Kidney epithelial cell (primary cell): ENCODE measurements at regions not wholly inside any gene's neighbourhood (a gene's known extent, or its start where the extent isn't known, plus 50 kb on each side); places are given as distances from the start of the nearest gene placed in this dataset.

ENCODE experiments used
- DNase-seq: peaks from one replicate; pipeline ENCODE4 v3.0.0-alpha.2; 2010; ENCODE audit warnings: low read depth
- H3K27me3 ChIP-seq: 2 replicates; pipeline ENCODE4 v1.6.0; 2011; ENCODE audit warnings: low read length; ENCODE audit not compliant: control insufficient read depth, insufficient read depth
- H3K36me3 ChIP-seq: 2 replicates; pipeline ENCODE4 v1.5.1; 2011; ENCODE audit warnings: low read length; ENCODE audit not compliant: control insufficient read depth, insufficient read depth
- H3K4me3 ChIP-seq: 2 replicates; pipeline ENCODE4 v1.5.1; 2011; ENCODE audit warnings: low read depth, mild to moderate bottlenecking, control low read depth, low read length
- CTCF ChIP-seq: IDR thresholded peaks from 2 replicates; pipeline ENCODE4 v1.5.1; 2011; ENCODE audit warnings: mild to moderate bottlenecking, moderate library complexity, low read length, control low read depth, inconsistent platforms; ENCODE audit not compliant: insufficient read depth, poor library complexity, severe bottlenecking

- H3K4me3 ChIP-seq: no peak overlapping the region
- no peak for DNase-seq
- no peak for TF ChIP-seq CTCF
- H3K27me3 ChIP-seq: peaks cover 2% of the 10 kb centered on the region
- no peaks in the 10 kb centered on the region for H3K36me3 ChIP-seq
Measured at GRCh38 chr11:70603756-70604211, 205.5 kb downstream of the CTTN start.

DNA sequence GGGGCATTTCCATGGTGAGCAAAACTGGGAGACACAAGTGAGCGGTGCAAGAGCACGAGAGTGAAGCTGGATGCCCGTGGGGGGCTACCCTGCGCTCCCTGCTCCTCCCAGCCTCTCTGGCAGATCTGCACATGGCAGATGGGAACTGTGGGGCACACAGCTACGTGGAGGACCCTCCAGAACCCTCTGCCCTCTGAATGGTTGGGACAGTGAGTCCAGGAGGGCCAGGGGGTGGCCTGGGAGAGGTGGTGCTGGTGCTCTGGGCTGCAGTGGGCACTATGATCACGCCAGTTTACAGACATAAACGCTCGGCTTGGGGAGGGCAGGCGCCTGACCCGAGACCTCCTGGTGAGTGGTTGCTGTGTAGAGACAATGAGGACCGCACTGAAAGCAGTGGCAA, 205.9 kb downstream of the CTTN start:
- TF ChIP-seq CTCF: no peak
- Histone ChIP-seq H3K36me3 (no peaks in the 10 kb centered on the region), H3K27me3 (peaks cover 7% of the 10 kb centered on the region), H3K4me3 (no peak overlapping the region)
- no peak for DNase-seq

- Histone ChIP-seq H3K36me3 (no peaks in the 10 kb centered on the region), H3K27me3 (peaks cover 7% of the 10 kb centered on the region), H3K4me3 (no peak overlapping the region)
- no peak for TF ChIP-seq CTCF
- no peak for DNase-seq
Measured at GRCh38 chr11:70604630-70605467, 206.5 kb downstream of the CTTN start.

- Histone ChIP-seq H3K27me3 (peaks cover 7% of the 10 kb centered on the region), H3K4me3 (no peak overlapping the region), H3K36me3 (no peaks in the 10 kb centered on the region)
- no peak for TF ChIP-seq CTCF
- DNase-seq: no peak
Measured at GRCh38 chr11:70605468-70605815, 207.1 kb downstream of the CTTN start.

DNA sequence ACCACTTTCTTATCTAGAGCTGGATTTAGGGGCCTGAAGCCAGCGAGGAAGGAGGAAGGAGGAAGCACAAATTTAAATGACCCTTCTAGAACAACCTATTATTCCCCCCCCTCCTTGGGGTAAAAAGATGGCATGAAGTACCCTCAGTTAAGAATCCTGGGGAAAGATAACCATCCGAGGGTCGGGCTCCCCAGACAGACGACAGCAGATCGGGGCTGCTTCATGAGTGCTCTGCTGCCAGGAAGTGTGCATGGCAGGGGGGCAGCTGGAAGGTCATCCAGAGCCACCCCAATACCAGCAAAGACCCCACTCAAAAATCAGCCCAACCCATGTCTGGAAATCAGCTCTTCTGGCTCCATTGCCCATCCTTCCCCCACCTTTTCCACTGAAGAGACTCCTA, 207.5 kb downstream of the CTTN start:
- DNase-seq: no peak
- no peak for TF ChIP-seq CTCF
- peaks cover 7% of the 10 kb centered on the region for H3K27me3 ChIP-seq

More for the DNA sequence above, 207.5 kb downstream of the CTTN start:
- Histone ChIP-seq H3K36me3 (no peaks in the 10 kb centered on the region), H3K4me3 (no peak overlapping the region)
